HepG2 (cell line): ENCODE measurements at regions not wholly inside any gene's neighbourhood (a gene's known extent, or its start where the extent isn't known, plus 50 kb on each side); places are given as distances from the start of the nearest gene placed in this dataset.

Source experiments
- ATAC-seq: fragments of 200-7000 bp; cut with Tn5 transposase; 3 replicates; pipeline ENCODE4 v1.9.1; 2020; ENCODE audit warnings: mild to moderate bottlenecking, moderate library complexity
- BruUV-seq: library from RNA; stranded (reverse); fragments of 400-500 nt; replicated peaks from 2 replicates; lab custom pipeline; 2021; lab: Mats Ljungman, UMichigan
- CTCF ChIA-PET: fragments of 300-600 bp; formaldehyde crosslinking; extraction: SDS; loops from one replicate; lab custom pipeline; 2021; ENCODE audit warnings: low total read pairs, inconsistent platforms, low intra/inter-chr PET ratio; lab: Yijun Ruan, JAX
- POLR2A ChIA-PET: fragments of 350-600 bp; sonication (Branson Sonifier 250); formaldehyde crosslinking; loops from one replicate; lab custom pipeline; 2020; ENCODE audit warnings: antibody characterized with exemption, inconsistent platforms; lab: Yijun Ruan, JAX
- DNase-seq: peaks from one replicate; pipeline ENCODE4 v3.0.0-alpha.2; 2015; ENCODE audit warnings: low spot score
- FAIRE-seq: peaks from 3 replicates; lab custom pipeline; 2011; peaks lifted over from hg19 to GRCh38; lab: Jason Lieb, UNC
- H2AFZ ChIP-seq: one replicate; pipeline ENCODE4 v1.6.1; 2011; ENCODE audit warnings: low read length, inconsistent platforms
- H3K27ac ChIP-seq: fragments of 300-600 bp; 3 replicates; pipeline ENCODE4 v1.8.0; 2011; ENCODE audit warnings: mixed run types, mild to moderate bottlenecking, mixed read lengths, low read length, inconsistent platforms; ENCODE audit not compliant: insufficient read depth; ENCODE audit errors: extremely low read length
- H3K27me3 ChIP-seq, 2 experiments: fragments of 200-600 bp in 1 of 2; 2 replicates in 1 of 2; 3 replicates in 1 of 2; pipeline versions ENCODE4 v1.6.0 to v1.8.0; 2011; ENCODE audit warnings: low read length in 2 of 2, mild to moderate bottlenecking in 2 of 2, moderate library complexity in 2 of 2, inconsistent platforms in 1 of 2; ENCODE audit not compliant: insufficient read depth in 2 of 2, control insufficient read depth in 1 of 2
- H3K36me3 ChIP-seq, 2 experiments: fragments of 200-600 bp in 1 of 2; replicated peaks in 1 of 2; 2 replicates in 1 of 2; 3 replicates in 1 of 2; pipeline versions ENCODE4 v1.5.1 to v1.8.0; 2011; ENCODE audit warnings: low read length in 2 of 2, inconsistent platforms in 1 of 2; ENCODE audit not compliant: insufficient read depth in 2 of 2, control insufficient read depth in 1 of 2
- H3K4me1 ChIP-seq: 2 replicates; pipeline ENCODE4 v1.5.1; 2012; ENCODE audit warnings: low read length, inconsistent platforms; ENCODE audit not compliant: insufficient read depth
- H3K4me2 ChIP-seq: 2 replicates; pipeline ENCODE4 v1.6.0; 2011; ENCODE audit warnings: low read depth, low read length, inconsistent platforms
- H3K4me3 ChIP-seq, 3 experiments: fragments of 200-600 bp in 1 of 3; sonication (generic), shearing (Covaris generic) in 1 of 3; replicated peaks in 1 of 3; 2 replicates each; pipeline ENCODE4 v1.5.1; 2011 to 2016; ENCODE audit warnings: low read length in 3 of 3, inconsistent platforms in 2 of 3, low read depth in 2 of 3, mild to moderate bottlenecking in 2 of 3, control low read depth in 1 of 3, mixed read lengths in 1 of 3; ENCODE audit not compliant: insufficient read depth in 1 of 3
- H3K79me2 ChIP-seq: one replicate; pipeline ENCODE4 v1.6.1; 2011; ENCODE audit warnings: low read length, inconsistent platforms; ENCODE audit not compliant: insufficient read depth
- H3K9ac ChIP-seq: 2 replicates; pipeline ENCODE4 v1.6.0; 2011; ENCODE audit warnings: mild to moderate bottlenecking, low read depth, low read length, inconsistent platforms; ENCODE audit not compliant: insufficient read depth
- H3K9me3 ChIP-seq: 2 replicates; pipeline ENCODE4 v1.5.1; 2012; ENCODE audit warnings: mild to moderate bottlenecking, low read length
- H4K20me1 ChIP-seq: 2 replicates; pipeline ENCODE4 v1.6.0; 2011; ENCODE audit warnings: inconsistent platforms, mild to moderate bottlenecking, low read length, moderate library complexity; ENCODE audit not compliant: insufficient read depth
- ATF1 ChIP-seq: IDR thresholded peaks from 2 replicates; pipeline ENCODE4 v1.6.1; 2016; ENCODE audit warnings: mild to moderate bottlenecking, control low read depth
- CHCHD3 ChIP-seq: sonication (generic); formaldehyde crosslinking; IDR thresholded peaks from 2 replicates; pipeline ENCODE4 v1.8.0; 2022; ENCODE audit warnings: mild to moderate bottlenecking, missing genetic modification reagents, moderate library complexity
- CHD2 ChIP-seq: IDR thresholded peaks from 2 replicates; pipeline ENCODE4 v1.6.1; 2011; ENCODE audit warnings: low read depth, low read length, improper control_type of control experiment
- GATAD1 ChIP-seq: IDR thresholded peaks from 2 replicates; pipeline ENCODE4 v1.6.1; 2016; ENCODE audit warnings: missing genetic modification reagents, missing compliant biosample characterization
- HNRNPL ChIP-seq: fragments of 200-400 bp; formaldehyde crosslinking; IDR thresholded peaks from 2 replicates; pipeline ENCODE4 v1.6.1; 2017; ENCODE audit warnings: mild to moderate bottlenecking, low read depth, low read length
- MAFK ChIP-seq, 2 experiments: IDR thresholded peaks in 1 of 2; conservative IDR thresholded peaks in 1 of 2; 2 replicates each; pipeline ENCODE4 v1.6.1; 2011; ENCODE audit warnings: improper control_type of control experiment in 2 of 2, low read length in 2 of 2
- MLX ChIP-seq: IDR thresholded peaks from 2 replicates; pipeline ENCODE4 v1.6.1; 2016
- TRIM24 ChIP-seq: sonication (generic); formaldehyde crosslinking; IDR thresholded peaks from 2 replicates; pipeline ENCODE4 v1.8.0; 2022; ENCODE audit warnings: mild to moderate bottlenecking, missing genetic modification reagents
- ZNF337 ChIP-seq: sonication (generic); formaldehyde crosslinking; IDR thresholded peaks from 2 replicates; pipeline ENCODE4 v1.5.1; 2020; ENCODE audit warnings: missing genetic modification reagents, low read depth, mild to moderate bottlenecking, borderline replicate concordance
- WGBS: methylation state at CpG from one replicate; pipeline ENCODE4 v1.1.6; 2017; ENCODE audit warnings: low lambda C conversion rate; 5-methylcytosine and 5-hydroxymethylcytosine counted together
- in situ Hi-C: cut with HindIII; loops from 2 replicates; pipeline ENCODE4 v1.10.0; 2017; ENCODE audit warnings: low pct_unique_long_range_greater_than_20kb; ENCODE audit not compliant: extremely low pct_ligation_motif_present
- intact Hi-C: fragments of 100-400 bp; cut with micrococcal nuclease; formaldehyde crosslinking; loops from one replicate; pipeline ENCODE4 v1.10.0; 2022; ENCODE audit not compliant: unreplicated experiment
- TF ChIP-seq, protein P1 (sequence below): sonication (generic); formaldehyde crosslinking; IDR thresholded peaks from 2 replicates; pipeline ENCODE4 v1.4.0; 2020; ENCODE audit warnings: missing genetic modification reagents

- DNase-seq = no peak
- in situ Hi-C loops = no loop called here
- TF ChIP-seq ATF1 (CRISPR knock-in tag) (no peak), TRIM24 (CRISPR knock-in tag) (no peak), CHD2 (no peak), GATAD1 (CRISPR knock-in tag) (no peak), MAFK (conservative IDR thresholded peaks at IDR 0.05 in 1 of 2, IDR thresholded peaks at IDR 0.05 in 1 of 2; ENCODE audit: low read length in 2 of 2) (no peak), HNRNPL (no peak), MLX (CRISPR knock-in tag) (no peak), CHCHD3 (CRISPR knock-in tag) (no peak), ZNF337 (CRISPR knock-in tag) (no peak)
- TF ChIP-seq, protein P1, sequence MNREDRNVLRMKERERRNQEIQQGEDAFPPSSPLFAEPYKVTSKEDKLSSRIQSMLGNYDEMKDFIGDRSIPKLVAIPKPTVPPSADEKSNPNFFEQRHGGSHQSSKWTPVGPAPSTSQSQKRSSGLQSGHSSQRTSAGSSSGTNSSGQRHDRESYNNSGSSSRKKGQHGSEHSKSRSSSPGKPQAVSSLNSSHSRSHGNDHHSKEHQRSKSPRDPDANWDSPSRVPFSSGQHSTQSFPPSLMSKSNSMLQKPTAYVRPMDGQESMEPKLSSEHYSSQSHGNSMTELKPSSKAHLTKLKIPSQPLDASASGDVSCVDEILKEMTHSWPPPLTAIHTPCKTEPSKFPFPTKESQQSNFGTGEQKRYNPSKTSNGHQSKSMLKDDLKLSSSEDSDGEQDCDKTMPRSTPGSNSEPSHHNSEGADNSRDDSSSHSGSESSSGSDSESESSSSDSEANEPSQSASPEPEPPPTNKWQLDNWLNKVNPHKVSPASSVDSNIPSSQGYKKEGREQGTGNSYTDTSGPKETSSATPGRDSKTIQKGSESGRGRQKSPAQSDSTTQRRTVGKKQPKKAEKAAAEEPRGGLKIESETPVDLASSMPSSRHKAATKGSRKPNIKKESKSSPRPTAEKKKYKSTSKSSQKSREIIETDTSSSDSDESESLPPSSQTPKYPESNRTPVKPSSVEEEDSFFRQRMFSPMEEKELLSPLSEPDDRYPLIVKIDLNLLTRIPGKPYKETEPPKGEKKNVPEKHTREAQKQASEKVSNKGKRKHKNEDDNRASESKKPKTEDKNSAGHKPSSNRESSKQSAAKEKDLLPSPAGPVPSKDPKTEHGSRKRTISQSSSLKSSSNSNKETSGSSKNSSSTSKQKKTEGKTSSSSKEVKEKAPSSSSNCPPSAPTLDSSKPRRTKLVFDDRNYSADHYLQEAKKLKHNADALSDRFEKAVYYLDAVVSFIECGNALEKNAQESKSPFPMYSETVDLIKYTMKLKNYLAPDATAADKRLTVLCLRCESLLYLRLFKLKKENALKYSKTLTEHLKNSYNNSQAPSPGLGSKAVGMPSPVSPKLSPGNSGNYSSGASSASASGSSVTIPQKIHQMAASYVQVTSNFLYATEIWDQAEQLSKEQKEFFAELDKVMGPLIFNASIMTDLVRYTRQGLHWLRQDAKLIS (CRISPR knock-in tag) = no peak
- TF ChIP-seq, all 625 proteins: peak for 0
- Histone ChIP-seq H3K27ac (no peak overlapping the region), H3K9me3 (no peaks in the 10 kb centered on the region), H3K4me2 (no peak overlapping the region), H2AFZ (no peak overlapping the region), H3K4me1 (no peaks in the 10 kb centered on the region), H3K27me3 (no peaks in the 10 kb centered on the region), H3K36me3 (no peaks in the 10 kb centered on the region), H3K9ac (no peak overlapping the region), H3K4me3 (no peak overlapping the region), H4K20me1 (no peaks in the 10 kb centered on the region), H3K79me2 (no peaks in the 10 kb centered on the region)
- ChIA-PET POLR2A (no interaction called here), CTCF (no interaction called here)
- 0% methylated on average over 1 of the region's 1 CpG for WGBS
- no TSS peak for BruUV-seq
- intact Hi-C loops = no loop called here
- ATAC-seq = no peak
- FAIRE-seq = no peak
Observed at GRCh38 chr7:89837515-89837914, 316.8 kb upstream of the STEAP1 start.
